Neural cell (in vitro differentiated cells): ENCODE measurements at regions not wholly inside any gene's neighbourhood (a gene's known extent, or its start where the extent isn't known, plus 50 kb on each side); places are given as distances from the start of the nearest gene placed in this dataset.

Experiments used
- H2AFZ ChIP-seq: fragments of 200-600, 300-800 bp; sonication (generic), shearing (Covaris generic); 2 replicates; pipeline ENCODE4 v1.6.0; 2014; ENCODE audit warnings: low read depth, mild to moderate bottlenecking, antibody characterized with exemption, low read length, moderate library complexity
- H3F3A ChIP-seq: fragments of 200-600 bp; shearing (Covaris generic); 2 replicates; pipeline ENCODE4 v1.6.1; 2016; ENCODE audit warnings: mild to moderate bottlenecking, moderate library complexity, mixed read lengths, antibody characterized with exemption, low read length; ENCODE audit not compliant: insufficient read depth, poor library complexity, severe bottlenecking
- H3K27ac ChIP-seq: fragments of 200-600, 300-800 bp; sonication (generic), shearing (Covaris generic); 2 replicates; pipeline ENCODE4 v1.5.1; 2014; ENCODE audit warnings: mild to moderate bottlenecking, low read length, moderate library complexity
- H3K27me3 ChIP-seq: fragments of 300-800, 200-600 bp; sonication (generic), shearing (Covaris generic); 2 replicates; pipeline ENCODE4 v1.6.0; 2014; ENCODE audit warnings: mild to moderate bottlenecking, low read depth, low read length, moderate library complexity; ENCODE audit not compliant: insufficient read depth
- H3K36me3 ChIP-seq: fragments of 300-800, 200-600 bp; sonication (generic), shearing (Covaris generic); 2 replicates; pipeline ENCODE4 v1.5.1; 2014; ENCODE audit warnings: mild to moderate bottlenecking, antibody characterized with exemption, low read length, moderate library complexity; ENCODE audit not compliant: insufficient read depth
- H3K4me2 ChIP-seq: fragments of 300-800, 200-600 bp; sonication (generic), shearing (Covaris generic); 2 replicates; pipeline ENCODE4 v1.6.0; 2014; ENCODE audit warnings: mild to moderate bottlenecking, low read length
- H3K4me3 ChIP-seq: fragments of 300-800, 200-600 bp; sonication (generic), shearing (Covaris generic); 2 replicates; pipeline ENCODE4 v1.5.1; 2014; ENCODE audit warnings: mild to moderate bottlenecking, low read length, moderate library complexity
- H3K79me2 ChIP-seq: fragments of 200-600 bp; shearing (Covaris generic); replicated peaks from 2 replicates; pipeline ENCODE4 v1.6.0; 2014; ENCODE audit warnings: mild to moderate bottlenecking, low read length, moderate library complexity; ENCODE audit not compliant: insufficient read depth
- H3K9ac ChIP-seq: fragments of 300-800, 200-600 bp; sonication (generic), shearing (Covaris generic); 2 replicates; pipeline ENCODE4 v1.6.1; 2016; ENCODE audit warnings: mild to moderate bottlenecking, low read length, mixed read lengths
- H3K9me2 ChIP-seq: fragments of 200-600 bp; shearing (Covaris generic); 2 replicates; pipeline ENCODE4 v1.6.1; 2016; ENCODE audit warnings: mild to moderate bottlenecking, low read length, mixed read lengths; ENCODE audit not compliant: insufficient read depth
- H3K9me3 ChIP-seq: fragments of 200-600, 300-800 bp; sonication (generic), shearing (Covaris generic); 2 replicates; pipeline ENCODE4 v1.6.1; 2016; ENCODE audit warnings: mild to moderate bottlenecking, mixed run types, low read length, moderate library complexity, mixed read lengths
- H4K20me1 ChIP-seq: fragments of 200-600 bp; shearing (Covaris generic); 2 replicates; pipeline ENCODE4 v1.6.1; 2016; ENCODE audit warnings: mild to moderate bottlenecking, mixed run types; ENCODE audit not compliant: insufficient read depth
- CTCF ChIP-seq: fragments of 450-650 bp; IDR thresholded peaks from 2 replicates; pipeline ENCODE4 v1.5.1; 2014; ENCODE audit warnings: antibody characterized with exemption, mild to moderate bottlenecking, moderate library complexity; ENCODE audit not compliant: poor library complexity, severe bottlenecking
- EP300 ChIP-seq: fragments of 450-650 bp; conservative IDR thresholded peaks from 2 replicates; pipeline ENCODE4 v1.6.1; 2014; ENCODE audit warnings: antibody characterized with exemption, mild to moderate bottlenecking, moderate library complexity; ENCODE audit not compliant: poor library complexity, severe bottlenecking
- EZH2 ChIP-seq: fragments of 200-600, 300-800 bp; shearing (Covaris generic), sonication (generic); IDR thresholded peaks from 2 replicates; pipeline ENCODE4 v1.6.1; 2014; ENCODE audit warnings: antibody characterized with exemption, low read length, borderline replicate concordance, mild to moderate bottlenecking; ENCODE audit not compliant: insufficient read depth, poor library complexity, severe bottlenecking
- MXI1 ChIP-seq: fragments of 450-650 bp; conservative IDR thresholded peaks from 2 replicates; pipeline ENCODE4 v1.6.1; 2014; ENCODE audit warnings: antibody characterized with exemption, mild to moderate bottlenecking; ENCODE audit not compliant: poor library complexity, severe bottlenecking
- POLR2AphosphoS5 ChIP-seq: IDR thresholded peaks from 2 replicates; pipeline ENCODE4 v1.6.1; 2012
- RAD21 ChIP-seq: fragments of 450-650 bp; conservative IDR thresholded peaks from 2 replicates; pipeline ENCODE4 v1.6.1; 2014; ENCODE audit warnings: antibody characterized with exemption, mild to moderate bottlenecking, moderate library complexity
- REST ChIP-seq: IDR thresholded peaks from 2 replicates; pipeline ENCODE4 v1.6.1; 2012; ENCODE audit warnings: borderline replicate concordance
- SMC3 ChIP-seq: fragments of 450-650 bp; conservative IDR thresholded peaks from 2 replicates; pipeline ENCODE4 v1.6.1; 2014; ENCODE audit warnings: antibody characterized with exemption, mild to moderate bottlenecking, moderate library complexity; ENCODE audit not compliant: poor library complexity
- TAF1 ChIP-seq: IDR thresholded peaks from 2 replicates; pipeline ENCODE4 v1.6.1; 2012; ENCODE audit warnings: low read depth

DNA sequence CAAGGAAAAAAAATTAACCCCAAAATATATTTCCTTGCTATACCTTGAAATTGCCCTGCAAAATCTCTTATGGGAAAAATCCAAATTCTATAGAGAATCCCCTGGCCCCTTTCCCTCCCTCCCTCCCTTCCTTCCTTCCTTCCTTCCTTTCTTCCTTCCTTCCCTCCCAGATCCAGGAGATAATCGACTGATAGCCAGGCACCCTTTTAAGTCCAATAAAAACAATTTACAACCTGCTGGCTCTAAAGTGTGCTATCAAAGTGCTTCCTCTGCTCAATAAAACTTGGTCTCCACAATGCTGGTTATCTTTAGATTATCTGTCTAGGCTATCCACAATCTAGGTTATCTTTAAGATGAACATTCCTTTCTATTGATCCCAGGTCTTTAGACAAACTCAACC lies 83.1 kb upstream of the TUBA3C start:
- no peak overlapping the region for H2AFZ ChIP-seq
- no peaks in the 10 kb centered on the region for H3F3A ChIP-seq
- H3K27me3 ChIP-seq: no peaks in the 10 kb centered on the region
- H3K27ac ChIP-seq: no peak overlapping the region
- no peaks in the 10 kb centered on the region for H4K20me1 ChIP-seq
- peaks cover 8% of the 10 kb centered on the region for H3K9me3 ChIP-seq
- no peaks in the 10 kb centered on the region for H3K9me2 ChIP-seq
- H3K79me2 ChIP-seq: no peaks in the 10 kb centered on the region
- no peak overlapping the region for H3K4me2 ChIP-seq
- H3K9ac ChIP-seq: no peak overlapping the region
- TF ChIP-seq POLR2AphosphoS5 (no peak), CTCF (no peak), REST (no peak), SMC3 (no peak), RAD21 (no peak), MXI1 (no peak), EZH2 (no peak), EP300 (no peak), TAF1 (no peak)
- H3K36me3 ChIP-seq: no peaks in the 10 kb centered on the region
- no peak overlapping the region for H3K4me3 ChIP-seq

DNA sequence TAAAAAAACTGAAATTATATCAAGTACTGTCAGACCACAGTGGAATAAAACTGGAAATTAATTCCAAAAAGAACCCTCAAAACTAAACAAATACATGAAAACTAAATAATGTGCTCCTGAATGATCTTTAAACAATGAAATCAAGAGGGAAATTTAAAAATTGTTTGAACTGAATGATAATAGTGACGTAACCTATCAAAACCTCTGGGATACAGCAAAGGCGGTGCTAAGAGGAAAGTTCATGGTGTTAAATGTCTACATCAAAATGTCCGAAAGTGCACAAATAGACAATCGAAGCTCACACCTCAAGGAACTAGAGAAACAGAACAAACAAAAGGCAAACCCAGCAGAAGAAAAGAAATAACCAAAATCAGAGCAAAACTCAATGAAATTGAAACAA lies 70.8 kb upstream of the TUBA3C start:
- Histone ChIP-seq H3K9me2 (no peaks in the 10 kb centered on the region), H4K20me1 (no peaks in the 10 kb centered on the region), H3K4me3 (no peak overlapping the region), H3K9ac (no peak overlapping the region), H2AFZ (no peak overlapping the region), H3K36me3 (no peaks in the 10 kb centered on the region), H3K9me3 (peaks cover 6% of the 10 kb centered on the region), H3K27ac (no peak overlapping the region), H3K27me3 (no peaks in the 10 kb centered on the region), H3F3A (no peaks in the 10 kb centered on the region), H3K4me2 (no peak overlapping the region), H3K79me2 (no peaks in the 10 kb centered on the region)
- TF ChIP-seq MXI1 (no peak), TAF1 (no peak), REST (no peak), EP300 (no peak)
